Muscle layer of colon (tissue), 2 donors: ENCODE measurements at regions not wholly inside any gene's neighbourhood (a gene's known extent, or its start where the extent isn't known, plus 50 kb on each side); places are given as distances from the start of the nearest gene placed in this dataset.

ENCODE experiments used
- H3K27ac ChIP-seq: one replicate; pipeline ENCODE4 v1.7.0; 2013; ENCODE audit warnings: low read depth, mild to moderate bottlenecking, low read length, moderate library complexity
- H3K27me3 ChIP-seq, 2 donors: one replicate each; pipeline ENCODE4 v1.7.0; 2013; ENCODE audit warnings: low read length in 2 of 2, mild to moderate bottlenecking in 2 of 2; ENCODE audit not compliant: insufficient read depth in 2 of 2, control insufficient read depth in 1 of 2
- H3K36me3 ChIP-seq: one replicate; pipeline ENCODE4 v1.7.0; 2013; ENCODE audit warnings: mild to moderate bottlenecking, low read length; ENCODE audit not compliant: insufficient read depth
- H3K4me1 ChIP-seq: one replicate; pipeline ENCODE4 v1.7.0; 2013; ENCODE audit warnings: mild to moderate bottlenecking, low read length; ENCODE audit not compliant: insufficient read depth
- H3K4me3 ChIP-seq, 2 donors: one replicate each; pipeline ENCODE4 v1.7.0; 2013; ENCODE audit warnings: low read length in 2 of 2, low read depth in 1 of 2, mild to moderate bottlenecking in 1 of 2, moderate library complexity in 1 of 2
- H3K9ac ChIP-seq: one replicate; pipeline ENCODE4 v1.7.0; 2013; ENCODE audit warnings: low read length
- H3K9me3 ChIP-seq: one replicate; pipeline ENCODE4 v1.7.0; 2013; ENCODE audit warnings: mild to moderate bottlenecking, low read length
- donor health status: abdominal sarcoma.
- donor health status: Adenocarcinoma of cecum.

DNA sequence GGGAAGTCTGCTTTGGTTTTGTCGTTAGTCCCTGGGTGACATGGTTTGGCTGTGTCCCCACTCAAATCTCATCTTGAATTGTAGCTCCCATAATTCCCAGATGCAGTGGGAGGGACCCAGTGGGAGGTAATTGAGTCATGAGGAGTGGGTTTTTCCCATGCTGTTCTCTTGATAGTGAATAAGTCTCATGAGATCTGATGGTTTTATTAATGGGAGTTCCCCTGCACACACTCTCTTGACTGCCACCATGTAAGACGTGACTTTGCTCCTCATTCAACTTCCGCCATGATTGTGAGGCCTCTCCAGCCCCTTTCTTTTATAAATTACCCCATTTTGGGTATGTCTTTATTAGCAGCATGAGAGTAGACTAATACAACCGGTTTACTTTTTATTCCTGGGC, 405.8 kb upstream of the ID2 start:
- Histone ChIP-seq H3K27me3 (no peaks in the 10 kb centered on the region), H3K9me3 (no peaks in the 10 kb centered on the region), H3K4me1 (peaks cover 4% of the 10 kb centered on the region), H3K9ac (no peak overlapping the region), H3K4me3 (no peak overlapping the region), H3K36me3 (no peaks in the 10 kb centered on the region), H3K27ac (no peak overlapping the region)

DNA sequence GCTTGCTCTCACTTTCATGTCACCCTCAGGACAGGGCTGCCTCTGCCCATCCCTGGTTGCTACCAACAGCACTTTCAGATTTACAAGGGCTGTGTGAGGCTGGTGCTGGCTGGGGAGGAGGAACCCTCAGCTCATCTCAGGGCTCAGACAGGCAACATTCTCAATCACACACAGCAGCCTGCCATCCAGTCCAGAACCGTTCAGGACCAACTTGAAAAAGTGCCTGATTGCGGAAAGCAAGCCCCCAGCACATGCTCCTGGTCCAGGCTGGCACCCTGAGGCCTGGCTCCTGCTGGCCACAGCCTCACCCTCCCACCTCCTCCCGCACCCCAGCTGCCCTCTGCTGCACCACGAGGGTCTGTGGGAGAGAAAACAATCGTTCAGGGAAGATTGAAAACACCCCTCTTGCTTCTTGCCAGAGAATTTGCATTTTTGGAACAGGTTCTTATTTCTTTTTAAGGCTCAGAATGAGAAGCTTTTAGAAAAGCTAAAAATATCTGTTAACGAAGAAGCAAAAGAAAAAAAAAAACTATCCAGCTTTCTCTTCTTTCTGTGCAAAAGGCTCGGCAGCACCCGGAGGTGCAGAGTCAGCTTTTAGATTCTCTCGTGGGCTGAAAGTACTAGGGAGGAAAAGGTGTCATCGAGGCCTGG, 403.8 kb upstream of the ID2 start:
- no peak overlapping the region for H3K4me3 ChIP-seq

DNA sequence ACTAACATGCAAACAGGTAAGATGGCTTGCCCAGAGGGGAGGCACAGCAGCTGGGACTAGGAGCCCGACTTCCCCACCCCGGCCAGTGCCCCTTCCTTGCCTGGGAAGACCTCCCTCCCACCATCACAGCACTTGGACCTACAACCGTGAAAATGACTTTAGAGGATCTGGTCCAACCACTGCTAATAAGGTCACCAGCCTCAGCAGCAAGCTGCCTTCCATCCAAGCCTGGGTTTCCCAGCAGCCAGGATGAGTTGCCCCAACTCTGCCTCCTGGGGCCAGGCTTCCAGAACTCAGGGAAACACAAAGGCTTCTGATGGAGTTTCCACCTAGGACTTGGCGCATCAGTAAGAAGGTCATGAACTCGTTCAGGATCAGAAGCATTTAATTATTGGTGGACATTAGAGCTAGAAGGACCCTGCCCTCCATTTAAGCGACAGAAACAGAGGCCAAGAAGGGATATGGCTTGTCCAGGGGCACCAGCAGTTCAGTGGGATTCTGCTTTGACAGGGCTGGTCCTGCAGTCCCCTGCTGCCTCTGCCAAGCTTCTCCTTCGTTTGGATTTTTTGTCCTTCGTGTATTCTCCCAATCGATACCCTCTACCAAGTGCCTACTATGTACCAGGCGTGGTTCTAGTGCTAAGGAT, 403.0 kb upstream of the ID2 start:
- no peaks in the 10 kb centered on the region for H3K9me3 ChIP-seq
- H3K4me3 ChIP-seq = no peak overlapping the region
- H3K27me3 ChIP-seq = no peaks in the 10 kb centered on the region
- no peak overlapping the region for H3K27ac ChIP-seq
- H3K9ac ChIP-seq = no peak overlapping the region
- peaks cover 4% of the 10 kb centered on the region for H3K4me1 ChIP-seq
- H3K36me3 ChIP-seq = no peaks in the 10 kb centered on the region

More for the DNA sequence above, 403.8 kb upstream of the ID2 start:
- Histone ChIP-seq H3K4me1 (peaks cover 4% of the 10 kb centered on the region), H3K27ac (no peak overlapping the region), H3K36me3 (no peaks in the 10 kb centered on the region), H3K27me3 (no peaks in the 10 kb centered on the region), H3K9me3 (no peaks in the 10 kb centered on the region), H3K9ac (no peak overlapping the region)

DNA sequence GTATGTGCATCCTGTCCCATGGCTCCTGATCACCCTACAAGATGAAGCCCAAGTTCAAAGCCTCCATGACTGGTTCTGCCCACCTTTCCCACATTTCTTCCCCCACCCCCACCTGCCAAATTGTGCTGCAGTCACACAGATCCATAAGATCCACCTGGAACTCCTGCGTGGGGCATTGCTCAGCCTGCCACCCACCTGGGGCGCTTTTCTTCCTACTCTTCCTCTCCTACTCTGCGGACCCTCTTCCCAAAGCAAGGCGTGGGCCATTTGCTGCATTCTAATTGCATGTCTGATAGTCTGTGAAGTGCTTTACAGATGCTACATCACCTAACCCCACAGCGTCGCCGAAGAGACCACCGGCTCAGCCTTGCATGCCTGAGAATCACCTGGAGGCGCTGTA, 402.4 kb upstream of the ID2 start:
- Histone ChIP-seq H3K36me3 (no peaks in the 10 kb centered on the region), H3K9me3 (no peaks in the 10 kb centered on the region), H3K9ac (no peak overlapping the region), H3K4me3 (no peak overlapping the region), H3K27me3 (no peaks in the 10 kb centered on the region), H3K27ac (no peak overlapping the region), H3K4me1 (peaks cover 4% of the 10 kb centered on the region)

DNA sequence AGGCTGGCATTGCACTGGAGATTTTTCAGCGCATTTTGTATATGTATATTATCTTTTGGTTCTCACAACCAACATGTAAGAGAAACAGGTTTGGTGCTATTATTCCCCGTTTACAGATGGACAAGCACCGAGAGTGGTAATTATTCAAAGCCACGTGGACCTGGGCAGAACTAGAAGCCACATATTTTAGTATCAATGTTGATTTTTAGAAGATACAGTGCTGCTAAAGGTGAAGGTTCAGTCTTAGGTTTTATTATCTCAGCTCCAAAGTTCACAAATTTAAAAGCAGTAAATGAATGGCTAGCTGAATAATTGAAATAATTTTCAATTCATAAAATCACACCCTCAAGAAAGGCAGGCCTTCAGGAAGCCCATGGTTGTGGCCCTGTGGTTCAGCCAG, 400.6 kb upstream of the ID2 start:
- no peak overlapping the region for H3K4me3 ChIP-seq
- no peaks in the 10 kb centered on the region for H3K27me3 ChIP-seq
- H3K9me3 ChIP-seq = no peaks in the 10 kb centered on the region
- no peak overlapping the region for H3K9ac ChIP-seq
- no peaks in the 10 kb centered on the region for H3K36me3 ChIP-seq
- H3K27ac ChIP-seq = no peak overlapping the region
- peaks cover 4% of the 10 kb centered on the region for H3K4me1 ChIP-seq

DNA sequence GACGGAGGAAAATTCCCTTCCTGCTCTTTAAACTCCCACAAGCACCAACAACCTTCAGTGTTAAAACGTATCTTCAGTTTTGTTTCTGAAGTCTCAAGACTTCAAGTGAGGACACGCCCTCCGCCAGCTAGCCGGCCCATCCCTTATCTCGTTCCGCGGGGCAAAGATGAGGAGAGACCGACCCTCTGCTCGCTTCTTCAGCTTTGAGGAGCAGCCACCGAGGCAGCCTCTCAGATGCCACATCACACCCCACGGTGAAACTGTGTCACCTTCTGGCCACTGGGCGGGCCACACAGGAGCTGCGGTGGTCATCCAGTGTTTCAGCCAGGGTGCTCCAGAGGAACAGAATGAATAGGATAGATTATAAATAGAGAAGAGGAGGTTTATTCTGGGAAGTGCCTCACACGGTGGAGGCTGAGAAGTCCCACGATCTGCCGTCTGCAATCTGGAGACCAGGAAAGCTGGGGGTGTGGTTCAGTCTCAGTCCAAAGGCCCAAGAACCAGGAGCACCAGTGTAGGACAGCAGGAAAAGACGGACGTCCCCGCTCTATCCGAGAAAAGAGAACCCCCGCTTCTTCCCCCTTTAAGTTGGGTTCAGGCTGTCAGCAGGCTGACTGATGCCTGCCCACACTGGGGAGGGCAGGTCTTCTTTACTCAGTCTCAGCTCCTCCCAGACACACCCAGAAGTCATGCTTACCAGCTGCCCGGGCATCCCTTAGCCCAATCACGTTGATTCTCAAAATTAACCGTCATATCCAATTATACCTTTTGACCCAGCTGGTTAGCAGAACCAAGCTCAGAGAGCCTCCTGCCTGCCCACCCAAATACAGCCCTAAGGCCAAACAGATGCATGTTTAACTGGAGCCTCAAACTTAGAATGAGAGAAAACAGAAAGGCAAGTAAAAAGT, 399.7 kb upstream of the ID2 start:
- H3K9me3 ChIP-seq = no peaks in the 10 kb centered on the region
- no peak overlapping the region for H3K9ac ChIP-seq
- no peaks in the 10 kb centered on the region for H3K36me3 ChIP-seq
- peaks cover 4% of the 10 kb centered on the region for H3K4me1 ChIP-seq
- no peak overlapping the region for H3K4me3 ChIP-seq
- H3K27ac ChIP-seq = no peak overlapping the region
- no peaks in the 10 kb centered on the region for H3K27me3 ChIP-seq

DNA sequence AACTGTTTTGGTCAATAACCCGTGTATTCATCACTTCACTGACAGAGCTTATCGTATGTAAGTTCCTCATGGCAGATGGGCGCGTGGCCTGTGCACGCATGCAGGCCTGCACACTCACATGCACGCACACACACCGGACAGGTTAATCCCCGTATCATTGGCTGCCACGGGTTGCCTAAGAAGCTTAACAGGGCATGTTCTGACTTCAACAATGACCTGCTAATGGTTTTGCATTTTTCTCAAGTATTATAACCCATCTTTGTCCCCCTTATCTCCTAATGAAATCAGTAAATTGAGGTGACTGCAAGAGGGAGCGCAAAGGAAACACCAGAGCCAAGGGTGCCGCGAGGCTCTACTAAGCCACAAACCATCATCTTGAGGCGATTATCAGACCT, 399.0 kb upstream of the ID2 start:
- Histone ChIP-seq H3K36me3 (no peaks in the 10 kb centered on the region), H3K9ac (no peak overlapping the region), H3K4me1 (peaks cover 3% of the 10 kb centered on the region), H3K9me3 (no peaks in the 10 kb centered on the region), H3K27ac (no peak overlapping the region), H3K27me3 (no peaks in the 10 kb centered on the region), H3K4me3 (no peak overlapping the region)

DNA sequence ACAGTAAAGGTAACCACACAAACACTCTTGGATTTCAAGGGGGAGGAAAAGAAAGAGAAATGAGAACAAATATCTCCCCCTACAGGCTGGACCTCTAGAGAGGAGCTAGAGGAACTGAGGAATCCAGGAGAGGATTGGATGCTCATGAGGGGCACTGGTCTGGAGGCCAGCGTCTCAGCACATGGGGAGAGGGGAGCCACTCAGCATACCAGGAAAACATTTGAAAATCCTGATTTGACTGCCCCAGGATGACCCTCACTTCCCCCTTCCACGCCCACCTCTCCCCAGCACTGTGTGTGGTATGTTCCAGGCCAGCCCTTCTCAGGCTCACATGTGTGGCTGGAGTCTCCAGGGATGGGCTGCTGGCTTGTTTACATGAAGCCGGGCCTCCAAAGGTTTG, 396.8 kb upstream of the ID2 start:
- Histone ChIP-seq H3K9ac (no peak overlapping the region), H3K4me3 (no peak overlapping the region), H3K4me1 (no peaks in the 10 kb centered on the region), H3K36me3 (no peaks in the 10 kb centered on the region), H3K9me3 (no peaks in the 10 kb centered on the region), H3K27me3 (no peaks in the 10 kb centered on the region), H3K27ac (no peak overlapping the region)

DNA sequence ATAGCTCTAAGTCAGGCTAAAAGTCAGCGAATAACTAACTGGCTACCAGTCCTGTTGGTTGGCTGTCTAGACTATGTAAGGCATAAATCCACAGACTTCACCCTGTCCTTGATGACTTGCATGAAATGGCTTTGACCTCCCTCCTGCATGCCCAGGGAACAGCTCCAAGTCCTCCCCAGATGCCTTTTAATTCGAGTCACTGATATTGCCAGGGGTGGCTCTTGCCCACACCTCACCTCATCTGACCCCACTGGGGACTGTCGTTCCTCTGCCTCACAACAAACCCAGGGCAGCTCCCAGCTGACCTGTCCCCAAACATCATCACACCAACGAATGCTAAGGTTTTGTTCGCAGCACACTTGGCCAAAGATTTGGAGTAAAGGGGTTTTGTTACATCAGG, 396.0 kb upstream of the ID2 start:
- Histone ChIP-seq H3K4me3 (no peak overlapping the region), H3K36me3 (no peaks in the 10 kb centered on the region), H3K9me3 (no peaks in the 10 kb centered on the region), H3K4me1 (no peaks in the 10 kb centered on the region), H3K27me3 (no peaks in the 10 kb centered on the region), H3K9ac (no peak overlapping the region), H3K27ac (no peak overlapping the region)

DNA sequence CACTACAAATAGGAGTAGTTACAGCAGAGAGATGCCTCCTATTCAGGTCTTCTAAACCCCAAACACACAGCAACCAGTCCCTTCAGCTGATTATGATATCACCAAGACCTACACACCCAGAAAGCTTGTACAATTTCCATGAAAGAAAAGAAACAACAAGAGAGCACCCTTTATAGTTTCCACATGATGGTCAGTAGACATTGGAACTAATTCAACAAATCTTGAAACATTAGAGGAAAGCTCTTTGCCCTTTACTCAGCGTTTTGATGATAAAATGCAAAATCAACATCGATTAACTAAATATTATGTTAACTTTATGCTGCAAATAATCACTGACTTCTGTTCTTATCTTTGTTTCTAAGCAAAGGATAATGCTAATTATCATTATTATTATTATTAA, 393.6 kb upstream of the ID2 start:
- H3K27ac ChIP-seq = no peak overlapping the region

DNA sequence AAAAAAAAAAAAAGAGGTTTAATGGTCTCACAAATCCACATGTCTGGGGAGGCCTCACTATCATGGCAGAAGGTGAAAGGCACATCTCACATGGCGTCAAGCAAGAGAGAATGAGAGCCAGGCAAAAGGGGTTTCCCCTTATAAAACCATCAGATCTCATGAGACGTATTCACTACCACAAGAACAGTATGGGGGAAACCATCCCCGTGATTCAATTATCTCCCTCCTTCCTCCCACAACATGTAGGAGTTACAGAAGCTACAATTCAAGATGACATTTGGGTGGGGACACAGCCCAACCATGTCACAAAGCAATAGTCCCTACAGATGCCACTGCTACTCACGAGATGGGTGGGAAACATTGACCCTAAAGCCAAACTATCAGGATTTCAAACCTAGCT, 392.7 kb upstream of the ID2 start:
- no peak overlapping the region for H3K27ac ChIP-seq
- H3K4me1 ChIP-seq = no peaks in the 10 kb centered on the region
- H3K9me3 ChIP-seq = no peaks in the 10 kb centered on the region
- no peak overlapping the region for H3K9ac ChIP-seq
- no peaks in the 10 kb centered on the region for H3K36me3 ChIP-seq
- no peaks in the 10 kb centered on the region for H3K27me3 ChIP-seq
- no peak overlapping the region for H3K4me3 ChIP-seq

More for the DNA sequence above, 393.6 kb upstream of the ID2 start:
- no peaks in the 10 kb centered on the region for H3K9me3 ChIP-seq
- H3K36me3 ChIP-seq = no peaks in the 10 kb centered on the region
- no peak overlapping the region for H3K4me3 ChIP-seq
- no peaks in the 10 kb centered on the region for H3K27me3 ChIP-seq
- H3K4me1 ChIP-seq = no peaks in the 10 kb centered on the region
- H3K9ac ChIP-seq = no peak overlapping the region
